Femur (tissue), 1 donor: ENCODE measurements at regions not wholly inside any gene's neighbourhood (a gene's known extent, or its start where the extent isn't known, plus 50 kb on each side); places are given as distances from the start of the nearest gene placed in this dataset.

ENCODE experiments used
- DNase-seq: peaks from one replicate; pipeline ENCODE4 v3.0.0-alpha.2; 2017

- no peak for DNase-seq
These were observed 907.9 kb downstream of the VRK1 start for GRCh38 chr14:97705107-97705506.

- no peak for DNase-seq
These were observed 908.8 kb downstream of the VRK1 start for GRCh38 chr14:97705976-97706375.

DNA sequence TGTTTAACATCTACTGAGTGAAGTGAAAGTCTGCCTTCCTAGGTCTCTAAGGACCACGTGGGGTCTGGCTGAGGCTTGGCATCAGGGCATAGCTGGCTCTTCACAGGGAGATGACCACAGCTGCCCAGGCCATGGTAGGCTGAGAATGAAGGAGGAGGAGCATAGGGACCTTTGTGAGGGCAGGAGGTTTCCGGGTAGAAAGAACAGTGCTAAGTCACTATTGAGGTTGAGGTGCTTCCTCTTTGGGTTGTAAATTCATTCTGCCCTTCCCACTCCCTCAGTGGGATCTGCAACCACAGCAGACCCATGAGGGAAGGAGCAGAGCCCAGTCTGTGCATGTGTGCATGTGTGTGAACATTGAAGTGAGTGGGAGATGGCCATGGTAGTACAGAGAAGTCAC, 909.6 kb downstream of the VRK1 start:
- no peak for DNase-seq

GRCh38 chr14:97707603-97708002, 910.4 kb downstream of the VRK1 start:
- no peak for DNase-seq

DNA sequence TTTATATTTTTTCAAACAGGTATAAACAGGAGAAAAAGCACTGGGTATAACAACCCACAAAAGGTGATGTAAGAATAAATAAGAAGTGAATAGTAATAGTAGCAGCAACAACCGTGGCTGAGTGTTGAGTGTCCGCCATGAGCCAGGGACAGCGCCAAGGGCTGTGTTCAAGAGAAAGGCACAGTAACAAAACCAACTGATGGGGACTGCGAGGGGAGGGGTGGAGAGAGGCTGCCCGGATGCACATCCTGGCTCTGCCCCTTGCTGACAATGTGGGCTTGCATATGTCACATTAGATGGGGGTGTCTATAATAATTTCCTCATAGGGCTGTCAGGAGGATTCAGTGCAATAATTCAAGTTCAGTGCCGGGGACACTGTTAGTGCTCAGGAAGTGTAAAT, 912.4 kb downstream of the VRK1 start:
- no peak for DNase-seq

- DNase-seq = no peak
These were observed 913.5 kb downstream of the VRK1 start for GRCh38 chr14:97710726-97711125.

DNA sequence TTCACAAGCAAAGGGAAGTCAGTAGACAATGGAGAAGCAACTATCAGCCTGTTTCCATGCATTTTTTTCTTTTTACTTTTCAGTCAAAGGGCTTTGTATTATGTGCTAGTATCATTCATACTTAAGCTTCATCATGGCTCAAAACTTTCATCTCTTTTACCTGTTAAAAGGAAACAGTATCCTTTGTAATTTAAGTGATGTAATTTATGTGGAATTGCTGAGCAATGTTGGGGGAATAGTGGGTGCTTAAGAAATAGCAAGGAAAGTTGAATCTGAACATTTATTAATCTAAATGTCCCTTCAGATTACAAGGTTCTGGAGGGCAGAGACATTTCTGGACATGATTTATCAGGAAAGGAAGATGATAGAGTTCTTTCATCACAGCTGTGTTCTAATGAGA, 915.3 kb downstream of the VRK1 start:
- DNase-seq = no peak

DNA sequence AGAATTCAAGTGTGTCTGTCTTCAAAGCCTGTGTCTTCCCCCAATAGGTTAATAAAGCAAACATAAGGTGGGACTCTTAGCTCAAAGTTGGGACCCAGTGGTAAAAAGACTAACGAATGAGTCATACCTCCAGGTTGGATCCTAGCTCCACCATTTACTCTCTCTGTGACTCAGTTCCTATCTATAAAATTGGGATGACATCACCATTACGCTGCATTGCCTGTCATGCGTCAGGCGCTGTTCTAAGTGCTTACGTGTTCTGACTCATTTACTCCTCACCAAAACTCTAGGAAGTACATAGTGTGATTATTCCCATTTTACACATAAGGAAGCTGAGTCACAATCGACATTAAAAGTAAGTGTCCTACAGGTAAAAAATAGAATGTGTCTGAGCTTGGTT, 915.8 kb downstream of the VRK1 start:
- DNase-seq = no peak

GRCh38 chr14:97718886-97719442, 921.8 kb downstream of the VRK1 start:
- DNase-seq = no peak

GRCh38 chr14:97719931-97720330, 922.7 kb downstream of the VRK1 start:
- DNase-seq = no peak

GRCh38 chr14:97723351-97723750, 926.2 kb downstream of the VRK1 start:
- DNase-seq = no peak

- DNase-seq = no peak
These were observed 926.6 kb downstream of the VRK1 start for GRCh38 chr14:97723819-97724218.

- DNase-seq = no peak
These were observed 927.1 kb downstream of the VRK1 start for GRCh38 chr14:97724265-97724731.

- no peak for DNase-seq
These were observed 929.5 kb downstream of the VRK1 start for GRCh38 chr14:97726676-97727075.

- DNase-seq = no peak
These were observed 933.5 kb downstream of the VRK1 start for GRCh38 chr14:97730706-97731105.

GRCh38 chr14:97731800-97732199, 934.6 kb downstream of the VRK1 start:
- DNase-seq = no peak

- DNase-seq = no peak
These were observed 950.1 kb downstream of the VRK1 start for GRCh38 chr14:97747316-97747715.

- DNase-seq = no peak
These were observed 951.4 kb downstream of the VRK1 start for GRCh38 chr14:97748616-97749015.

DNA sequence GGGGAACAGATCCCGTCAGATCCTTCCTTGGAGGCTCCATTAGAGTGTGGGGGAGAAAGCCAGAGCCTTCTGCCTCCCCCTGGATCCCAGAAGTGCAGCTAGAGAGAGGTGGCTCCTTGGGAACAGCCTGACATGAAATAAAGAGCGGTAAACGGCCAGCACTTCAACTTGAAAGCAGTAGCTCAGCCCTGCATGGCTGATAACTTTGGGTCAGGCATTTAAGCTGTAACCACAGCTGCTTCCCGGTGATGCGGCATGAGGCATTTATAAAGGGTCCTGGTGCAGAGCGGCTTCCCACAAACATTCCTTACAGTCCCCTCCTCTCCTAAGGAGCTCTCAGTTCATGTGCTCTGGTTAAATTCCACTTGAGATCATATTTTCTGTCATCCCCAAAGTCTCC, 960.3 kb downstream of the VRK1 start:
- no peak for DNase-seq

- no peak for DNase-seq
These were observed 962.9 kb downstream of the VRK1 start for GRCh38 chr14:97760050-97760449.

DNA sequence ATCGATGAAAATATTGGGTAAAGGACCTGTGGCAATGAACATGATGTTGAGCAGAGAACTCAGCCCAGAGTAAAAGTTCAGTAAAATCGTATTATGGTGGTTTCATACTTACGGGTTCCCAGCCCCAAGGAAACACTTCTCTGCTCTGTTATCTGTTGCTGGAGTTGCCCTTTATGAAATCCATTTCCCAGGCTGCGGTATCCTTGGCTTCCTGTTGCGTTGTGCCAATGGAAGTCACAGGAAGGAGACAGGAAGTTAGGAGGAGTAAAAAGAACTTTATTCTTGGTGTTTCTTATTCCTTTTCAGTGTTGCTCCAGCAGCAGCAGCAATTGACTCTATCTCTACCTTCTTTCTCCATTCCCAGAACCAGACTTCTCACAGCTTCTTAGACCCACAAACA, 965.2 kb downstream of the VRK1 start:
- DNase-seq = no peak

- DNase-seq = no peak
These were observed 974.3 kb downstream of the VRK1 start for GRCh38 chr14:97771340-97772045.

GRCh38 chr14:97773598-97773997, 976.4 kb downstream of the VRK1 start:
- DNase-seq = no peak

- DNase-seq = no peak
These were observed 979.8 kb downstream of the VRK1 start for GRCh38 chr14:97776890-97777558.
